ENCODE measurements at regions not wholly inside any gene's neighbourhood (a gene's known extent, or its start where the extent isn't known, plus 50 kb on each side); places are given as distances from the start of the nearest gene placed in this dataset.

GRCh38 chr2:217520356-217521010 is 482.3 kb downstream of the TNS1 start:
- TF ChIP-seq CTCF (IDR thresholded peaks at IDR 0.05; ENCODE audit: insufficient read depth, low read depth, low read length) (no peak), EZH2 (IDR thresholded peaks at IDR 0.05; ENCODE audit: insufficient read depth, low read length) (no peak)
